CD4-positive, alpha-beta T cell (primary cell): ENCODE measurements at regions not wholly inside any gene's neighbourhood (a gene's known extent, or its start where the extent isn't known, plus 50 kb on each side); places are given as distances from the start of the nearest gene placed in this dataset.

ENCODE experiments used
- ATAC-seq: fragments of 200-7000 bp; cut with Tn5 transposase; one replicate; pipeline ENCODE4 v1.10.0; 2022; ENCODE audit warnings: mild to moderate bottlenecking; ENCODE audit not compliant: poor library complexity
- CTCF ChIA-PET: fragments of 350-600 bp; sonication (Branson Sonifier 250); formaldehyde crosslinking; loops from one replicate; lab custom pipeline; 2021; ENCODE audit warnings: antibody characterized with exemption, inconsistent platforms; lab: Charles Lee
- POLR2A ChIA-PET: fragments of 350-600 bp; sonication (Branson Sonifier 250); formaldehyde crosslinking; loops from one replicate; lab custom pipeline; 2021; ENCODE audit warnings: antibody characterized with exemption, inconsistent platforms; lab: Charles Lee
- DNase-seq, 14 experiments: peaks; one replicate each; pipeline ENCODE4 v3.0.0-alpha.2; 2013 to 2020; ENCODE audit warnings: mixed read lengths in 2 of 14
- H3K27ac ChIP-seq, 2 donors: one replicate each; pipeline versions ENCODE4 v1.5.1 to v1.7.0; 2013; ENCODE audit warnings: low read length in 2 of 2, low read depth in 1 of 2, mild to moderate bottlenecking in 1 of 2
- H3K27me3 ChIP-seq, 2 experiments: 1 replicate in 1 of 2; 2 replicates in 1 of 2; pipeline versions ENCODE4 v1.6.1 to v1.7.0; 2013; ENCODE audit warnings: low read length in 2 of 2, control low read depth in 1 of 2, mild to moderate bottlenecking in 1 of 2, moderate library complexity in 1 of 2; ENCODE audit not compliant: insufficient read depth in 2 of 2, control insufficient read depth in 1 of 2
- H3K36me3 ChIP-seq: one replicate; pipeline ENCODE4 v1.6.1; 2013; ENCODE audit warnings: low read length, control low read depth; ENCODE audit not compliant: insufficient read depth
- H3K4me1 ChIP-seq: one replicate; pipeline ENCODE4 v1.6.1; 2013; ENCODE audit warnings: low read length, control low read depth; ENCODE audit not compliant: insufficient read depth
- H3K4me3 ChIP-seq: one replicate; pipeline ENCODE4 v1.5.1; 2013; ENCODE audit warnings: mild to moderate bottlenecking, low read length, moderate library complexity
- H3K9me3 ChIP-seq, 2 experiments: 1 replicate in 1 of 2; 2 replicates in 1 of 2; pipeline versions ENCODE4 v1.6.1 to v1.7.0; 2013; ENCODE audit warnings: low read length in 2 of 2, mild to moderate bottlenecking in 2 of 2, control low read depth in 1 of 2, moderate library complexity in 1 of 2; ENCODE audit not compliant: control insufficient read depth in 1 of 2, insufficient read depth in 1 of 2
- H3K27ac Mint-ChIP-seq: one replicate; pipeline ENCODE4 v1.8.0; 2020; ENCODE audit warnings: mixed read lengths
- H3K27me3 Mint-ChIP-seq: one replicate; pipeline ENCODE4 v1.8.0; 2021; ENCODE audit warnings: mixed read lengths
- H3K36me3 Mint-ChIP-seq: one replicate; pipeline ENCODE4 v1.8.0; 2021; ENCODE audit warnings: low read depth, mixed read lengths
- H3K4me1 Mint-ChIP-seq: one replicate; pipeline ENCODE4 v1.8.0; 2021; ENCODE audit warnings: low read depth, mixed read lengths
- H3K4me3 Mint-ChIP-seq: one replicate; pipeline ENCODE4 v1.8.0; 2020; ENCODE audit warnings: mild to moderate bottlenecking, mixed read lengths
- H3K9me3 Mint-ChIP-seq: one replicate; pipeline ENCODE4 v1.8.0; 2020; ENCODE audit warnings: mixed read lengths
- CTCF ChIP-seq: fragments of 200-600 bp; IDR thresholded peaks from one replicate; pipeline ENCODE4 v1.8.0; 2022; ENCODE audit warnings: antibody characterized with exemption, mild to moderate bottlenecking
- intact Hi-C, 2 experiments: fragments of 100-400 bp; cut with DNase I in 1 of 2; cut with micrococcal nuclease in 1 of 2; formaldehyde crosslinking; loops; one replicate each; pipeline versions ENCODE4 v1.15.1 to v1.9.0; 2023 to 2025; cut with DNase I, micrococcal nuclease

GRCh38 chr18:77736842-77737241 lies 487.2 kb downstream of the GALR1 start:
- peaks cover 26% of the 10 kb centered on the region for H3K27me3 Mint-ChIP-seq
- no peak for ATAC-seq
- no peak for TF ChIP-seq CTCF
- Histone ChIP-seq H3K27me3 (peaks cover 0 to 9% of the 10 kb centered on the region in 2 experiments), H3K27ac (no peak overlapping the region), H3K4me3 (no peak overlapping the region), H3K36me3 (no peaks in the 10 kb centered on the region), H3K9me3 (no peaks in the 10 kb centered on the region), H3K4me1 (no peaks in the 10 kb centered on the region)
- ChIA-PET CTCF (no interaction called here), POLR2A (no interaction called here)
- no peaks in the 10 kb centered on the region for H3K36me3 Mint-ChIP-seq
- intact Hi-C loops, result no loop called here
- H3K4me1 Mint-ChIP-seq, result no peaks in the 10 kb centered on the region
- no peak overlapping the region for H3K27ac Mint-ChIP-seq
- no peak for DNase-seq
- H3K4me3 Mint-ChIP-seq, result no peak overlapping the region
- H3K9me3 Mint-ChIP-seq, result no peaks in the 10 kb centered on the region

- CTCF ChIA-PET, result no interaction called here
- Histone ChIP-seq H3K4me1 (no peaks in the 10 kb centered on the region), H3K27ac (no peak overlapping the region), H3K4me3 (no peak overlapping the region), H3K36me3 (no peaks in the 10 kb centered on the region), H3K27me3 (peaks cover 0 to 9% of the 10 kb centered on the region in 2 experiments), H3K9me3 (no peaks in the 10 kb centered on the region)
- DNase-seq, result no peak
- no peak for ATAC-seq
- POLR2A ChIA-PET, result no interaction called here
- Mint-ChIP-seq H3K4me1 (no peaks in the 10 kb centered on the region), H3K27me3 (peaks cover 26% of the 10 kb centered on the region), H3K36me3 (no peaks in the 10 kb centered on the region), H3K27ac (no peak overlapping the region), H3K9me3 (no peaks in the 10 kb centered on the region), H3K4me3 (no peak overlapping the region)
- TF ChIP-seq CTCF, result no peak
- intact Hi-C loops, result no loop called here
Observed at GRCh38 chr18:77737405-77737804, 487.8 kb downstream of the GALR1 start.

GRCh38 chr18:77749089-77749488 lies 499.4 kb downstream of the GALR1 start:
- Histone ChIP-seq H3K4me3 (no peak overlapping the region), H3K27ac (no peak overlapping the region), H3K9me3 (peaks cover 0 to 3% of the 10 kb centered on the region in 2 experiments), H3K36me3 (no peaks in the 10 kb centered on the region), H3K27me3 (no peaks in the 10 kb centered on the region), H3K4me1 (no peaks in the 10 kb centered on the region)
- DNase-seq, result no peak
- Mint-ChIP-seq H3K4me1 (no peaks in the 10 kb centered on the region), H3K27ac (no peak overlapping the region), H3K9me3 (no peaks in the 10 kb centered on the region), H3K27me3 (peaks cover 12% of the 10 kb centered on the region), H3K36me3 (no peaks in the 10 kb centered on the region), H3K4me3 (no peak overlapping the region)
- ATAC-seq, result no peak
- ChIA-PET CTCF (no interaction called here), POLR2A (no interaction called here)
- intact Hi-C loops, result no loop called here
- no peak for TF ChIP-seq CTCF
